Activated naive CD8-positive, alpha-beta T cell treated with anti-CD3 and anti-CD28 coated beads for 36 hours (primary cell): ENCODE measurements at regions not wholly inside any gene's neighbourhood (a gene's known extent, or its start where the extent isn't known, plus 50 kb on each side); places are given as distances from the start of the nearest gene placed in this dataset.
"Not testable (repeated sequence)": the region's sequence is repeated elsewhere in the genome, so short reads cannot be mapped to it uniquely, and the experiment has no call there.

Experiments used
- DNase-seq: peaks from one replicate; pipeline ENCODE4 v3.0.0; 2021
- H3K27ac Mint-ChIP-seq: one replicate; pipeline ENCODE4 v1.8.0; 2022; ENCODE audit warnings: mild to moderate bottlenecking, moderate library complexity, mixed read lengths
- H3K27me3 Mint-ChIP-seq: one replicate; pipeline ENCODE4 v1.8.0; 2022; ENCODE audit warnings: mild to moderate bottlenecking, mixed read lengths
- H3K36me3 Mint-ChIP-seq: one replicate; pipeline ENCODE4 v1.8.0; 2021; ENCODE audit warnings: mild to moderate bottlenecking, mixed read lengths
- H3K4me1 Mint-ChIP-seq: one replicate; pipeline ENCODE4 v1.8.0; 2021; ENCODE audit warnings: mixed read lengths
- H3K4me3 Mint-ChIP-seq: one replicate; pipeline ENCODE4 v1.8.0; 2022; ENCODE audit warnings: mild to moderate bottlenecking, moderate library complexity, mixed read lengths
- H3K9me3 Mint-ChIP-seq: one replicate; pipeline ENCODE4 v1.8.0; 2022; ENCODE audit warnings: mixed read lengths

DNA sequence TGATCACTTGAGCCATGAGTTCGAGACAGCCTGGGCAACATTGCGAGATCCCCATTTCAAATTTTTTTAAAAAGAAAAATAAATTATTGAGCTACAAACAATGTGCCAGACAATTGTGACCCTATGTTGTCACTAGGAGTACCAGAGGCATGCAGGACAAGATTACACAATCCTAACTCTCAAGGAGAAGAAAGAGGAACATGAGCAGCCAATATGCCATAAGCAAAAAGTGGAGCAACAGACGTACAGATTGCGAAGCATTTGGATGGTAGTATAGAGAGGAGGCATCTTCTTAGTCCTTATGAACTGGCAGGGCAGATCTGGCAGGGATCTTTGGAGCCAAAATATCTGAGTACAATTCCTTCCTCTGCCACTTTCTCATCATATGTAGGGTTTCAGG lies 156.4 kb downstream of the OR2B2 start:
- no peaks in the 10 kb centered on the region for H3K36me3 Mint-ChIP-seq
- peaks cover 10% of the 10 kb centered on the region for H3K27me3 Mint-ChIP-seq
- no peak for DNase-seq
- peaks cover 52% of the 10 kb centered on the region for H3K4me1 Mint-ChIP-seq
- H3K4me3 Mint-ChIP-seq, result no peak overlapping the region
- H3K9me3 Mint-ChIP-seq, result no peaks in the 10 kb centered on the region
- H3K27ac Mint-ChIP-seq, result no peak overlapping the region

DNA sequence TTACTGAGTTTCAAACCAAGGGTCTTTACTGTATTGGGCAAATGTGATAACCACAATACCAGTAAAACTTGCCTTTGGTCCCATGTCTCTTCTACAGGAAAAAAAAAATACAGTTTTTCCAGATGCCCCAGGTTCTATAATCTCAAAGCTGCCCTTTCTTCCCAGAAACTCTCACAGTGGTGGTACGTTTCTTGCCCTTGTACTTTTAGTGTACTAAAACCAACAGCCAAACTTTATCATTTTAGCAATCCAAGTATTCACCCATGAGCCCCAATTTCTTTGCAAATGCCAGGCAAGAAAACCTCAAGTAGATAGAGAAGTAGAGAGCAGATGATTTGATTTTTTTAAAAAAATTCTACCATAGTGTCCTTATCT lies 157.8 kb downstream of the OR2B2 start:
- DNase-seq, result no peak
- H3K27me3 Mint-ChIP-seq, result peaks cover 13% of the 10 kb centered on the region
- H3K4me1 Mint-ChIP-seq, result peaks cover 41% of the 10 kb centered on the region
- H3K9me3 Mint-ChIP-seq, result no peaks in the 10 kb centered on the region
- H3K4me3 Mint-ChIP-seq, result peak overlapping the region; percentile 55
- H3K27ac Mint-ChIP-seq, result no peak overlapping the region
- no peaks in the 10 kb centered on the region for H3K36me3 Mint-ChIP-seq

DNA sequence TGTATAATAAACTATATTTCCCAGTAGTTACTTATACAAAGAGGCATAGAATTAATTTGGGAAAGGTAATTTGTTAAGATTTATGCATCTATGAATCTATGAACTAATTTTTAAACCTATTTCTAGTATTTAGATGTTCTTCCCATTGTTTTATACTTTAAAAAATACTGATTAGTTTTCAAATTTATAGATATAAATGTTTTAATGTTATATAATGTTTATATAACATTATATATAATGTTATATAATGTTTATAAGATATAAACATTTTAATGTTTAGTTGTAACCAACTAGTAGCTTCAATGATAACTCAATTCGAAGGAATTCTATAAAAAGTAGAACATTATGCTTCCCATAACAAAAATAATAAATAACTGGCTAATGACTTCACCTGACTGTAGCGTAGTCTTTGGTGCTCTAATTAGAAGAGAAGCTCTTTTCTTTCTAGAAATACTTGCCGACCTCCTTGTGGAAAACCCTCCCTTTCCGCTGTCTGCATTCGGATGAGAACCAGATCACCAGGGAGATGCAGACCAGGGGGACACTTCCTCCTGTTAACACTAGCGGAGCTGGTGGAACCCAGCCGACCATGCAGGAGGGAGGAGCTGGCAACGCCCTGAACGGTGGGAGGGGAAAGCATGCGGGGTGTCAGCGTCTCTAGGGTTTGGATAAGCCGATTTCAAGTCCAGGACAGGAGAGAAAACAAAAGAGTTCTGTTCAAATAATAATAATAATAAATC lies 158.4 kb downstream of the OR2B2 start:
- peak overlapping the region; percentile 88 for H3K4me3 Mint-ChIP-seq
- H3K27ac Mint-ChIP-seq, result peak overlapping the region; percentile 84
- DNase-seq, result peak; percentile 85
- H3K4me1 Mint-ChIP-seq, result peaks cover 41% of the 10 kb centered on the region
- no peaks in the 10 kb centered on the region for H3K9me3 Mint-ChIP-seq
- H3K36me3 Mint-ChIP-seq, result no peaks in the 10 kb centered on the region
- peaks cover 16% of the 10 kb centered on the region for H3K27me3 Mint-ChIP-seq

DNA sequence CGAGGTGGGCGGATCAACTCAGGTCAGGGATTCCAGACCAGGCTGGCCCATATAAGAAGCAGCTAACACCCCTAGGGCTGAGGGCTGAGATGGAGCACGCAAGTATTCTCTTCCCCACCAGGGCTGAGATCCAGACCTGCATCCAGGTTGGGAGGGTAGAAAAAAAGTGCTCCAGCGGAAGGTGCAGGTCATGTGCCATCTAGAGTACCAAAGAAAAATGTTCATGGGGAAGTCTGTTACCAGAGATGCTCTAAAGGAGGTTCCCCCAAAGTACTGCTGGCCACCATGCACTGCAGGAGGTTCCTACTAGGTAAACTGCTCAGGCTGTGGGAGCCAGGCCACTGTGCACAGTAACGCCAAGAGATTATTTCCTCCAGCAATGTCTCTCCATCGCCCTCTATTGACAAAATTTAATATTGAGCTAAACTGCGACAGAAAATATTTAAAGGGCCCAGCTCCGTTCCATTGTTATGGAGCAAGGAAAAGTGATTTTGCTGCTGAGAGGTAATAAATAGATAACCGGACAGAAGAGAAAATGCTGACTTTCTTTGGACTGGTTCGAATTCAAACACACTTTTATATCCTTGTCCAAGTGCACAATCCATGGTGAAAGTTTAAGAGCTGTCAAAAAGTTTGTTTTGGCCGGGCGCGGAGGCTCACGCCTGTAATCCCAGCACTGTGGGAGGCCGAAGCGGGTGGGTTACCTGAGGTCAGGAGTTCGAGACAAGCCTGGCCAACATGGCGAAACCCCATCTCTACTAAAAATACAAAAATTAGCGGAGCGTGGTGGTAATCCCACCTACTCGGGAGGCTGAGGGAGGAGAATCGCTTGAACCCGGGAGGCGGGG lies 159.9 kb downstream of the OR2B2 start:
- Mint-ChIP-seq H3K4me3 (peak overlapping the region; percentile 84), H3K36me3 (no peaks in the 10 kb centered on the region), H3K27ac (peak overlapping the region; percentile 99), H3K9me3 (no peaks in the 10 kb centered on the region), H3K27me3 (peaks cover 25% of the 10 kb centered on the region), H3K4me1 (peaks cover 37% of the 10 kb centered on the region)
- peak; percentile 40 for DNase-seq

DNA sequence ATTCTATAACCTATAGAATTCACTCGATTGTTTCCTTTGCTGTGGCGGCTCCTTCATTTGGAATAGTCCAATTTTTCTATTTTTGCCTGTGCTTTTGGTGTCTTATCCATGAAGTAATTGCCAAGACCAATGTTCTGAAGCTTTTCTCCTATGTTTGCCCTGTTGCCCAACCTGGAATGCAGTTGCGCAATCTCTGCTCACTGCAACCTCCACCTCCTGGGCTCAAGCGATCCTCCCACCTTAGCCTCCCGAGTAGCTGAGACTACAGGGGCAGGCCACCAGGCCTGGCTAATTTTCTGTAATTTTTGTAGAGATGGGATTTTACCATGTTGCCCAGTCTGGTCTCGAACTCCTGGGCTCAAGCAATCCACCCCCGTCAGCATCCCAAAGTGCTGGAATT lies 163.5 kb downstream of the OR2B2 start:
- H3K27ac Mint-ChIP-seq, result no peak overlapping the region
- peaks cover 47% of the 10 kb centered on the region for H3K27me3 Mint-ChIP-seq
- no peaks in the 10 kb centered on the region for H3K36me3 Mint-ChIP-seq
- H3K4me1 Mint-ChIP-seq, result peaks cover 27% of the 10 kb centered on the region
- no peak overlapping the region for H3K4me3 Mint-ChIP-seq
- DNase-seq, result no peak
- H3K9me3 Mint-ChIP-seq, result no peaks in the 10 kb centered on the region

DNA sequence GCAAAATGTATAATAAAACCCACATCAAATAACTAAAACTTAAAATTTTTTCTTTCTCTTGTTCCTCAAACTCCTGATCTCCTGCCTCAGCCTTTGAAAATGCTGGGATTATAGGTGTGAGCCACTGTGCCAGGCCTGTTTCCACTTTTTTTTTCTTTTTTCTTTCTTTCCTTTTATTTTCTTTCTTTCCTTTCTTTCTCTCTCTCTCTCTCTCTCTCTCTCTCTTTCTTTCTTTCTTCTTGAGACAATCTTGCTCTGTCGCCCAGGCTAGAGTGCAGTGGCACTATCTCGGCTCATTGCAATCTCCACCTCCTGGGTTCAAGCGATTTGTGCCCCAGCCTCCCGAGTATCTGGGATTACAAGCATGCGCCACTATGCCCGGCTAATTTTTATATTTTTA lies 164.6 kb downstream of the OR2B2 start:
- H3K4me1 Mint-ChIP-seq, result peaks cover 21% of the 10 kb centered on the region
- no peak overlapping the region for H3K4me3 Mint-ChIP-seq
- no peaks in the 10 kb centered on the region for H3K9me3 Mint-ChIP-seq
- peaks cover 50% of the 10 kb centered on the region for H3K27me3 Mint-ChIP-seq
- no peak for DNase-seq
- no peak overlapping the region for H3K27ac Mint-ChIP-seq
- no peaks in the 10 kb centered on the region for H3K36me3 Mint-ChIP-seq

DNA sequence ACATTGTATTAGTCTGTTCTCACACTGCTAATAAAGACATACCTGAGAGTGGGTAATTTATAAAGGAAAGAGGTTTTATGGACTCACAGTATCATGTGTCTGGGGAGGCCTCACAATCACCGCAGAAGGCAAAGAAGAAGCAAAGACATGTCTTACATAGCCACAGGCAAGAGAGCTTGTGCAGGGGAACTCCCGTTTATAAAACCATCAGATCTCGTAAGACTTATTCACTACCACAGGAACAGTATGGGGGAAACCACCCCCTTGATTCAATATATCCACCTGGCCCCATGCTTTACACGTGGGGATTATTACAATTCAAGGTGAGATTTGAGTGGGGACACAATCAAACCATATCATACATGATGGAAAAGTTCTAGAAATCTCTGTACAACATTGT lies 165.3 kb downstream of the OR2B2 start:
- not testable (repeated sequence) for H3K9me3 Mint-ChIP-seq, H3K36me3 Mint-ChIP-seq, H3K27ac Mint-ChIP-seq, H3K4me3 Mint-ChIP-seq, DNase-seq
- Mint-ChIP-seq H3K4me1 (peaks cover 15% of the 10 kb centered on the region), H3K27me3 (peaks cover 53% of the 10 kb centered on the region)

DNA sequence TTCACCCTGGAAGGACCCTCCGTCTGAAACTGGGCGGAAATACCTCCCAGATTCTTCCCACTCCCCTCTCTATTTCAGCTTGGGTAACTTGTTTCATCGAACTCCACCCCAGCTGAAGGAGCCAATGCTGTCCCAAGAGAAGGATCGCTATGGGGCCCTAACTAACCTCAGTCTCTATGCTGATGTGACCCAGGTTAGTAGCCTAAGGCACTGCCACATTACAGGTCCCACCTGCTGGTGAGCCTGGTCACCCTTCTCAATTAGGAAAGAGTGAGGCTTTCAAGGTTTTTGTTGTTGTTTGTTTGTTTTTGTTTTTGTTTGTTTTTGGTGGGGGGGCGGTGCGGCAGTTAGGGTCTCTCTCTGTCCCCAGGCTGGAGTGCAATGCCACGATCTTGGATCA lies 168.4 kb downstream of the OR2B2 start:
- Mint-ChIP-seq H3K4me1 (peaks cover 11% of the 10 kb centered on the region), H3K27ac (no peak overlapping the region), H3K27me3 (peaks cover 56% of the 10 kb centered on the region), H3K9me3 (no peaks in the 10 kb centered on the region), H3K36me3 (peaks cover under 1% of the 10 kb centered on the region), H3K4me3 (no peak overlapping the region)
- no peak for DNase-seq

DNA sequence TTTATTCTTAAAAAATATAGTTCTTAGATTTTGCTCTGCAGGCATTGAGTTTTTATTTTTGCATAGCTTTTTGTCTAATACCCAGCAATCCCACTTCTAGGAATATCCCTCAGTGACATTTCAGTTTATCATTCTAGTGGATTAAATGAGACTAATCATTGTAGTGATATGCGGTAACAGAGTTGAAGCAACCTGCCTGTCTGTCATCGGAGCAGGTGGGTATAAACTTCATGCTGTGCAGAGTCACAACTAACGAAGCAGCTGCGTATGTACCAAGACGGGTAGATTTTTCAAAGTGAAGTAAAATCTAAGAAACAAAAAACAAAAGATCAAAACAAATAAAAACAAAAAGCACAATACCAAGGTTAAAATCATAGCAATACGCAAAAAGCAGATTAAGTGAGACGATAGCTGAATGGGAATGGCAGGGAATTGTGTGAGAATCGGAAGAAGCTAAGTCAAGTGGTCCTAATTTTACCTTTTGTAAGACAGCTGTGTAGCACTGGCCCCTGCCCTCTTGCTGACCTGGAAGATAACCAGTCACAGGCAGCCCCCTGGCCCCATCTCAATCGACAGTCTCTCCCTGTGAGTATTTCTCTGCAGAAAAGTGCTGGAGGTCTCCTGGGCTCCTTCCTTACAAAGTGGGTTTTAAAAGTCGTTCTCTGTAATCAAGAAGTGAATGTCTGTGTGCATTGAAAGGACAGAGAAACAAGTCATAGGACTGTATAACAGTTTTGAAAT lies 169.2 kb downstream of the OR2B2 start:
- Mint-ChIP-seq H3K4me1 (peaks cover 16% of the 10 kb centered on the region), H3K27ac (no peak overlapping the region), H3K36me3 (peaks cover 4% of the 10 kb centered on the region), H3K27me3 (peaks cover 54% of the 10 kb centered on the region), H3K9me3 (no peaks in the 10 kb centered on the region), H3K4me3 (no peak overlapping the region)
- DNase-seq, result no peak

DNA sequence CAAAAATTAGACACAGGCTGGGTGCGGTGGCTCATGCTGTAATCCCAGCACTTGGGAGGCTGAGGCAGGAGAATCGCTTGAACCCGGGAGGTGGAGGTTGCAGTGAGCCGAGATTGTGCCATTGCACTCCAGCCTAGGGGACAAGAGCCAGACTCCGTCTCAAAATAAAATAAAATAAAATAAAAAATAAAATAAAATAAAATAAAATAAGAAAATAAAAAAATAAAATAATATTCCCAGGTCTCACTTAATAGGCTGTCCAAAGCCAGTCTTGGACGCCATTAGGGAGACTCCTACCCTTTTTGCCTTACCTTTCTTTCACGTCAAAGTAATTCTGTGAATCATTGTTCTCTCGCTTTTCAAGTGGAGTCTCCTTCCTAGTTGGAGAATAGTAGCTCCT lies 172.3 kb downstream of the OR2B2 start:
- not testable (repeated sequence) for DNase-seq, H3K27ac Mint-ChIP-seq, H3K36me3 Mint-ChIP-seq, H3K4me3 Mint-ChIP-seq, H3K9me3 Mint-ChIP-seq
- Mint-ChIP-seq H3K27me3 (peaks cover 52% of the 10 kb centered on the region), H3K4me1 (peaks cover 11% of the 10 kb centered on the region)

DNA sequence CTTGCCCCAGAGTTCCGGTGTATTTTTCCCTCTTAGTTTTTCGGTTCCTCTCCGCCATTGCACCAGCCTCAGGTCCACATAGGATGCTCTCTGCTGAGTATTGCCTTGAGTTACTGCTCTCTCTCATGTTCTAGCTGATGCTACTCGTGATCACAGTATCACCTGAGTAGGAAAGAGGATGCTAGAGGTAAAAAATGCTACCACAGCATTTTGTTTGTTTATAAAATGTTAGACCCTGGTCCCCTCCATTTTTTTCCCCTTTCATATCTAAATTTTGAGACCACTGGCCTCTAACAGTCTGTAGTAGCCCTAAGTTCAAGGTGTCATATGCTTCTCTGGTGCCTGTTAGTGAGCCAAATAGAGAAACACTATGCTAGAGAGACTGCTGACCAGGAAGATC lies 175.5 kb downstream of the OR2B2 start:
- Mint-ChIP-seq H3K27ac (no peak overlapping the region), H3K9me3 (peaks cover 4% of the 10 kb centered on the region), H3K4me3 (no peak overlapping the region), H3K4me1 (peaks cover 9% of the 10 kb centered on the region), H3K27me3 (peaks cover 32% of the 10 kb centered on the region), H3K36me3 (peaks cover 9% of the 10 kb centered on the region)
- no peak for DNase-seq

DNA sequence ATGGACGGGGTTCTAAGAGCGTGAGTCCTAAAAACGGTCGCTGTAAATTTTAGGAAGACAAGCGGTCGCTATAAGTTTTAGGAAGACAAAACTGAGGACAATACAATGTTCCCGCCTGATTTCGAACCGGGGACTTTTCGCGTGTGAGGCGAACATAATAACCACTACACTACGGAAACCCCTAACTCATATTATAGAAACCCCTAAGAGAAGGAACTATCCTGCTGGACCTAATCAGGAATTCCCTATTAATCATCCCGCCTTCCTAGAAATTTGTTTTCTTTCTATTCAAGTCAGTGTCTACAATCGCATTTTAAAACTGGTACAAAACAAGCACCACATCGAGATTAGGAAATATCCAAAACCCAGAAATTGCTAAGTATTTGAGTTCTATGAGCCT lies 183.8 kb downstream of the OR2B2 start:
- Mint-ChIP-seq H3K27ac (no peak overlapping the region), H3K27me3 (peaks cover 65% of the 10 kb centered on the region), H3K9me3 (no peaks in the 10 kb centered on the region), H3K4me3 (no peak overlapping the region), H3K4me1 (no peaks in the 10 kb centered on the region), H3K36me3 (no peaks in the 10 kb centered on the region)
- DNase-seq, result no peak

DNA sequence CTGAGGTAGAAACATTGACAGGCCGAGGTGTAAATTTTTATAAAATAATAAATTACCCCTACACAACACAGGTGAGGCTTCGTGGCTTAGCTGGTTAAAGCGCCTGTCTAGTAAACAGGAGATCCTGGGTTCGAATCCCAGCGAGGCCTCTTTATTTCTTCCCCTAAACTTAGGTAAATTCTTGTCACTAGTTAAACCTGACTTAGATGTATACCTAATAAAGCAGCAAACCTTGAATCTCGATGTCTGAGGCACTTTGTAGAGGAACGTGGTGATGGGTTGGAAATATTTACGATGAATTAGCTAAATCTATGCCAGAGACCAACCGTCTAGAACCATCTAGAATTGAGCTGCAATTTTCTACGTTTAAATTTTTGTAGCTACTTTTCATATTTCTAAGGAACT lies 185.6 kb downstream of the OR2B2 start:
- Mint-ChIP-seq H3K9me3 (no peaks in the 10 kb centered on the region), H3K27me3 (peaks cover 81% of the 10 kb centered on the region), H3K36me3 (no peaks in the 10 kb centered on the region), H3K4me1 (peaks cover 2% of the 10 kb centered on the region), H3K27ac (no peak overlapping the region), H3K4me3 (no peak overlapping the region)
- peak; percentile 5 for DNase-seq

DNA sequence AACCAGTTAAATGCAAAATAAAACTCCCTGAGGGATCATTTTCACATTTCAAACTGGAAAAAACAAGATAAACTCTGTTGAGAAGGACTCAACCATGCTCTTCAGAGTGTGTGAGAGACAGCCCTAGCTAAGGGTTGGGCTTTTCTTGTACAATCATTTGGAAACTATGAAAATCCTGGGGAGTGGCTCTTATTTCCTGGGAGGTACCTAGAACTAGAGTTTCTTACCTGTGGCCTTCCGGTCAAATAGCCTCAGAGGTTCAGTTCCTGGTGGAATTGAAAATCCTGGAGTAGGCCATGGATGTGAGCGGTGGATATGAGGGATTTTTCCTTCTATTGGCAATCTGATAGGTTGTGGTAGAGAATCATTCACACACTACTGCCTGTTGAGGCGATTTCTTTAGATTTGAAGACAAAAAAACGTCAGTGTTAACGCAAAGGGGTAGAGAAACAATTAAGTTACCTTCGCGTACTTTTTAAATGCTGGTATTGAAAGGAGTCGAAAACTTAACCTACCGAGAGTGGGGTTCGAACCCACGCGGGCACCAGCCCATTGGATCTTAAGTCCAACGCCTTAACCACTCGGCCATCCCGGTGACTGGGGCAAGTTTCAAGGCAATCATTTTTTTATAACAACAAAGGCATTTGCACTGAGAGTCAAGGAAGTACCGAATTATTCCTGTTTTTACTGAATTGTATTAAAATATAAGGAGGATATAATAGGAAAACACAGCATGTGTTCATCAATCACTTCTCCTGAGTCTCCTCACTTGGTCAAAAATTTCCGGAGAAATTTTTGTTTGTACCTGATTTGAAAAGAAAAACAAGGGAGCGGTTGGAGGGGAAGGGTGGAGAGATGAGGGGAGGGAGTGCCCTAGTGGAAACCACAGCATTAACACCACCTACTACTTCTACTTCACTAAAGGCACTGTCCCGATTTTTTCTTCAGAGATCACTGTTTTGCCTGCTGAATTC lies 191.3 kb downstream of the OR2B2 start:
- peak; percentile 31 for DNase-seq
- peaks cover 19% of the 10 kb centered on the region for H3K4me1 Mint-ChIP-seq
- H3K36me3 Mint-ChIP-seq, result no peaks in the 10 kb centered on the region
- no peaks in the 10 kb centered on the region for H3K9me3 Mint-ChIP-seq
- peak overlapping the region; percentile 42 for H3K4me3 Mint-ChIP-seq
- H3K27me3 Mint-ChIP-seq, result peaks cover 54% of the 10 kb centered on the region
- no peak overlapping the region for H3K27ac Mint-ChIP-seq
